Left renal cortex interstitium (tissue), 4 donors: ENCODE measurements at regions not wholly inside any gene's neighbourhood (a gene's known extent, or its start where the extent isn't known, plus 50 kb on each side); places are given as distances from the start of the nearest gene placed in this dataset.

Source experiments
- DNase-seq, 4 donors: peaks; one replicate each; pipeline ENCODE4 v3.0.0-alpha.2; 2013; ENCODE audit warnings: low read depth in 4 of 4, low spot score in 2 of 4, missing footprints in 1 of 4

DNA sequence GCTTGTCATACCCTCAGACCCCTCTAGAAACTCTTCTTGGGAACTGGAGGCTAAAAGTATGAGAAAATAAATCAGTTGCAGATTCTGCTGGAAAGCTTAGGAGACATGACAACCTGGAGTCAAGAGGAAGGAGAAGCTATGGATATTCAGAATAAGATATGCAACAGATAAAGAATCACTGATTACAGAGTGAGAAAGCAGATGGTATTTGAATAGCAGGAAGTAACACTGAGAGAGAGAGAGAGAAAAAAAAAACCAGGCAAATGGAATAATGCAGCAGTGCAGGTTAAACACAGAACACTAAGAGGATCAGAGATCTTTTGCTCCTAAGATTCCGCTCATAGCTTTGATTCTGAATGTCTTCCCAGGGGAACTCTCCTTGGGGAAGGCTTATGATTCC, 1284.1 kb upstream of the NXPH2 start:
- no peak for DNase-seq

GRCh38 chr2:140063356-140063755, 1283.2 kb upstream of the NXPH2 start:
- peak in 2 of 4 donors; percentile 12 to 13 for DNase-seq

- no peak for DNase-seq
Observed at GRCh38 chr2:140061240-140061639, 1281.0 kb upstream of the NXPH2 start.

DNA sequence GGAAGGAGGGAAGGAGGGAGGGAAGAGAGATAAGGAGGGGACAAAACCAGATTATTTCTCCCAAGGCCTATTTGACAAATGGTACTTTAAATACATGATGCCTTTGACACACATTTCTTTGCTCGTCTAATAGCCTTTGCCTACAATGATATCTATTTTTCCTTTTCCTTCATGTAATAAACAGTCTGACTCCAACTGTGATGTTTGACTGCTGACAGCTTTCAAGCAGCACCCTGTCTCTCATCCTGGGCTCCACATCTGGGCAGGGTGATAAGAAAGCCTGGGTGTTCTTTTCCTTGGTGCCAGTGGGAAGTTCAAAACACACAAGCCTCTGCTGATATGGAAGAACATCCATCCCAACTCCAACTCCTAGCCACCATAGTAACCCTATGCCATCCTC, 1277.7 kb upstream of the NXPH2 start:
- DNase-seq: no peak

DNA sequence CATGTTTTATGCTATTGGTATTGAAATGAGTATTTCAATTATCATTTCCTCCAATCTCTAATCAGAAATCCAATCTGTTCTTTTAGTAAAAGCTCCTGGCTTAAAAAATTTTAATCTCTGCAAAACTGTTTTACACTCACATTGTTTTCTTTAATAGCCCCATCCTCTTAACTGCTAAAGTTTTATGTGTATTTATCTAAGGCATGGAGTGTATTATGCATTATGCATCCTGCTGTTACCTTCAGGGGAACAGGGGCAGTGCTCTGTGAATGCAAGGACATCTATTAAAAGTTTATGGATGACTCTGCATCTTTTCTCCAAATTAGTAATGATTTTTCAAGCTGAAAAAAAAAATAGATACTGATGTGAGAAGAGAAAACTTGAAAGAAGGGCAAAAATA, 1261.6 kb upstream of the NXPH2 start:
- DNase-seq: no peak

DNA sequence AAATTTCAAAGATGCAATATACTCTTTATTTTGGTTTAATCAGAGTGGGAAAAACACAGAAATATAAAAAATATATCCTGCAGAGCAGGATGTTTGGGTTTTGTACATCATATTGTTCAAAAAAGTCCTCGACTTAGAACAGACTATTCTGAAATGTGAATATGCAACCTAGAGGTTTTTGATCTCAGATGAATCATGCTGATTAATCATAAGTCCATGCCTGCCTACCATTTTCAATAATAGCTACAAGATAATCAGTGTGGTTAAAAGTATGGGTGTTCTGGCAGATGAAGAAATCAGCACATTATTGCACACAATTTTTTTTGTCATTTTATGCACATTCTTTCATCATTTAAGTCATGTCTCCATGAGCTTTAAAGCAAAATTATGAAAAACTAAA, 1261.0 kb upstream of the NXPH2 start:
- DNase-seq: no peak

GRCh38 chr2:140033638-140034037, 1253.4 kb upstream of the NXPH2 start:
- no peak for DNase-seq

DNA sequence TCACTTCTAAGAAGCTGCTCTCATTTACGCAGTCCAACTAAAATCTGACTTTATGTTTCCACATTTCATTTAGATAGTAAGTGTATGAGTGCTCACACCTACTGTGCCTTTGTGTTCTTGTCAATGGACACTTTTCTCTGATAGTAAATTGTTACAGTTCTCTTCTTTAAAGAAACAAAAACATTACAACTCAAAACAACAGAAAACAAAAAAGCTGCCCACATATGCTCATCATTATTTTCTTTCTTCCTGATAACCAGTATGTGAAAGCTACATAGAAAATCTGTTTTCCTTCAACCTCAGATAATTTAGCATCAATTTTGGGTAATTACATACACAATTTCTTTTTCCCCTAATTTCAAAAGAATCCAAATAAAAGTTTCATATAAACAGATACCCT, 1247.8 kb upstream of the NXPH2 start:
- no peak for DNase-seq

- DNase-seq: no peak
Observed at GRCh38 chr2:140027320-140027719, 1247.1 kb upstream of the NXPH2 start.

GRCh38 chr2:140023291-140023690, 1243.1 kb upstream of the NXPH2 start:
- DNase-seq: no peak

DNA sequence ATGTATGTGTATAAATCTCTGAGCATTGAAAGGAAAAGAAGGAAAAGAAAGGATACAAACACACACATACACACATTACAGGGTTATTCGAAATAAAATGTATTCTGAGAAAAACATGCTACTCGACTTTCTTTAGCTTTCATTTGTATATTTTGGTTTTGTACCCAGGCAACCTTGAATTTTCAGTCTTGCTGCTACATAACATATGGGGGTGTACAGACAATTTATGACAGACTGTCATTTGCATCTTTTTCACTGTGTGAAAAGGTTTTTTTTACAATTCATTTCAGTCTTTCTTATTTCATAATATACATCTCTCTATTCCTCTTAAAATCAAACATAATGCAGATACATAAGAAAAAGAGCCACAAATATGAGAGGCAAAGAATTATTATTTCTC, 1238.4 kb upstream of the NXPH2 start:
- no peak for DNase-seq

- DNase-seq: no peak
Observed at GRCh38 chr2:140014204-140014546, 1234.0 kb upstream of the NXPH2 start.

DNA sequence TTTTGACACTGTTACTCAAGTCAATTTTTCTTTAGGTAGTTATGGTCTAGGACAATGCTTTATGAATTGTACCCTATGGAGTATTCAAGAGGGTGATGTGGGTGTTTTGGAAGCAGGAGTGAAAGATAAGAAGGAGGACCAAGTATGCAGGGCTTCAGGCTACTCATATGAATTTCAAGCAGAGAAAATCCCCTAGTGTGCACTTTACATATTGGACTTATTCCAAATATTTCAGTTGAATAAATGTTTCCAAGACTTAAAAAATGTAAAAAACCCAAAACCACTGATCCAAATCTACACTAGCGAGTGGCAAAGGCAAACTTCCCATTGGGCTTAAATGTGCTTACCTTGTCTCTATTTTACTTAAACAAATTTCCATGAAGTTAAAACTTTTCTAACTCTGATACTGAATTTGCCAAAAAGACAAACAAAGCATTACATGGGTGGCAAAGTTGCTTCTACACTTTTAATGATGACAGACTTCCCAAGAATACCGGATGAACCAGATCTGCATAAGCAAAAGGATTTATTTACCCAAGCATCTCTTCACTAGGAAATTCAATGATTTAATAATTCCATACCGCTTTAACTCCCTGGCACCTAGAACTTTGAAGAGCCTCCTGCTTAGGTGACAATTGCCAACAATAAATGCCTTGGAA, 1233.5 kb upstream of the NXPH2 start:
- DNase-seq: no peak

- no peak for DNase-seq
Observed at GRCh38 chr2:140011287-140011686, 1231.1 kb upstream of the NXPH2 start.

DNA sequence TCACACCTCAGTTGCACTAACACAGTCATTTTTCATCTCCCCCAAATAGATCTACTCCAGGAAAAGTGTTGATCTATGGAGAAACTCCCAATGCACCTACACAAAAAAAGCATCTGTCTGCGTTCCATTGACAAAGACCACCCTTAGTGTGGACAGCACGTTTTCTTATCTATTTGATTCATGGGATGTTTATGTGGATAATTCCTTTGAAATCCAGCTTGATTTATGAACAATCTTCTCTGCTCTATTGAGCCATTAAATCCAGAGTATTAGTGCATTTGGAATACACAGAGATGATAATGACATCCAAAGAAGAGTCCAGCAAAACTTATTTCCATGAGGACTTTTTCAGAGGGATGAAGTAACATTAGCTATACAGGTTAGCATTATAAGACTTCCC, 1221.9 kb upstream of the NXPH2 start:
- no peak for DNase-seq

- DNase-seq: no peak
Observed at GRCh38 chr2:139992711-139993345, 1212.6 kb upstream of the NXPH2 start.

GRCh38 chr2:139992078-139992477, 1211.9 kb upstream of the NXPH2 start:
- DNase-seq: no peak

DNA sequence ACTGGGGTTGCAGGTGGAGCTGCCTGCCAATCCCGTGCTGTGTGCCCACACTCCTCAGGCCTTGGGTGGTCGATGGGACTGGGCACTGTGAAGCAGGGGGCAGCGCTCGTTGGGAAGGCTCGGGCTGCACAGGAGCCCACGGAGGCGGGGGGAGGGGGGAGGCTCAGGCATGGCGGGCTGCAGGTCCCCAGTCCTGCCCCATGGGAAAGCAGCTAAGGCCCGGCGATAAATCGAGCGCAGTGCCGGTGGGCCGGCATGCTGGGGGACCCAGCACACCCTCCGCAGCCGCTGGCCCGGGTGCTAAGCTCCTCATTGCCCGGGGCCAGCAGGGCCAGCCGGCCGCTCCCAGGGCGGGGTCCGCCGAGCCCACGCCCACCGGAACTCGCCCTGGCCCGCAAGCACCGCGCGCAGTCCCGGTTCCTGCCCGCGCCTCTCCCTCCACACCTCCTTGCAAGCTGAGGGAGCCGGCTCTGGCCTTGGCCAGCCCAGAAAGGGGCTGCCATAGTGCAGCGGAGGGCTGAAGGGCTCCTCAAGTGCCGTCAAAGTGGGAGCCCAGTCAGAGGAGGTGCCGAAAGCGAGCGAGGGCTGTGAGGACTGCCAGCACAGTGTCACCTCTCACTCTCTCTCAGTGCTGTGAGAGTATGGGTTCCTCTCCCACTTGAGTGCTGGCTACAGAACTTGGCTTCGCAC, 1210.6 kb upstream of the NXPH2 start:
- DNase-seq: no peak

DNA sequence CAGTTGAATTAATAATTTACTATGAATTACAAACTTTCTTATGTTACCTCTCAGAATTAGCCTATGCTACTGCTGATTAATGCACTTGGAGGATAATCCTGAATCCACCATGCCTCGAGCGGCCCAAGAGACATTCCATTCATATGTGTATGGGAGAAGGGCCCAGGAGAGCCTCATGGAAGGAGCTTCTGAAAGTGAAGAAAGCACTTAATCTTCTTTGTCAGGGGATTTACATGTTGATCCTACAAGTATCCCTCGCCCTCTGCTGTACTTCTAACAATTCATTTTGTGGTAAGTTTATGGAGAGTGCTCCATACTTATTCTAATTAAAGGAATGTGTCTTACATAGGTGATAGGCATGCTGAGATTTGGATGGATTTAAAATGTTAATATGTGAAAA, 1189.1 kb upstream of the NXPH2 start:
- DNase-seq: no peak

- DNase-seq: no peak
Observed at GRCh38 chr2:139968588-139968987, 1188.4 kb upstream of the NXPH2 start.

GRCh38 chr2:139967665-139968064, 1187.5 kb upstream of the NXPH2 start:
- DNase-seq: no peak

GRCh38 chr2:139964721-139965440, 1184.7 kb upstream of the NXPH2 start:
- DNase-seq: no peak
